Liver (tissue), 8 donors: ENCODE measurements at regions not wholly inside any gene's neighbourhood (a gene's known extent, or its start where the extent isn't known, plus 50 kb on each side); places are given as distances from the start of the nearest gene placed in this dataset.

Experiments
- DNase-seq: peaks from one replicate; pipeline ENCODE4 v3.0.0-alpha.2; 2017; ENCODE audit warnings: low spot score
- H3K27ac ChIP-seq, 2 donors: one replicate each; pipeline ENCODE4 v1.7.0; 2013; ENCODE audit warnings: inconsistent platforms in 2 of 2, low read length in 2 of 2, control low read depth in 1 of 2, low read depth in 1 of 2, mild to moderate bottlenecking in 1 of 2
- H3K27me3 ChIP-seq, 4 donors: one replicate each; pipeline versions ENCODE4 v1.6.1 to v1.7.0; 2013; ENCODE audit warnings: low read length in 3 of 4, inconsistent platforms in 1 of 4, mild to moderate bottlenecking in 1 of 4, moderate library complexity in 1 of 4; ENCODE audit not compliant: control insufficient read depth in 4 of 4, insufficient read depth in 4 of 4
- H3K36me3 ChIP-seq, 4 donors: one replicate each; pipeline versions ENCODE4 v1.6.1 to v1.7.0; 2013; ENCODE audit warnings: low read length in 3 of 4, mild to moderate bottlenecking in 3 of 4, low read depth in 1 of 4, moderate library complexity in 1 of 4; ENCODE audit not compliant: control insufficient read depth in 4 of 4, insufficient read depth in 3 of 4
- H3K4me1 ChIP-seq, 4 donors: one replicate each; pipeline versions ENCODE4 v1.6.1 to v1.7.0; 2013; ENCODE audit warnings: low read length in 3 of 4, mild to moderate bottlenecking in 3 of 4, moderate library complexity in 1 of 4; ENCODE audit not compliant: control insufficient read depth in 4 of 4, insufficient read depth in 4 of 4
- H3K4me3 ChIP-seq, 3 donors: one replicate each; pipeline versions ENCODE4 v1.6.1 to v1.7.0; 2013; ENCODE audit warnings: low read length in 3 of 3, control low read depth in 1 of 3, low read depth in 1 of 3, mild to moderate bottlenecking in 1 of 3
- H3K9ac ChIP-seq, 2 donors: one replicate each; pipeline ENCODE4 v1.7.0; 2013; ENCODE audit warnings: low read length in 2 of 2, mild to moderate bottlenecking in 2 of 2, moderate library complexity in 2 of 2, control low read depth in 1 of 2, low read depth in 1 of 2
- H3K9me3 ChIP-seq, 4 donors: one replicate each; pipeline versions ENCODE4 v1.6.1 to v1.7.0; 2013; ENCODE audit warnings: low read length in 3 of 4; ENCODE audit not compliant: control insufficient read depth in 4 of 4
- ATF3 ChIP-seq: IDR thresholded peaks from 2 replicates; pipeline ENCODE4 v1.6.1; 2016; ENCODE audit warnings: antibody characterized with exemption
- CTCF ChIP-seq: fragments of 150-350 bp; IDR thresholded peaks from 2 replicates; pipeline ENCODE4 v1.5.1; 2017; ENCODE audit warnings: improper control_type of control experiment, low read depth, low read length; ENCODE audit not compliant: missing input control
- EGR1 ChIP-seq, 2 donors: IDR thresholded peaks; 2 replicates each; pipeline ENCODE4 v1.6.1; 2016 to 2018; ENCODE audit warnings: antibody characterized with exemption in 2 of 2, low read depth in 2 of 2
- FOXA1 ChIP-seq: IDR thresholded peaks from 2 replicates; pipeline ENCODE4 v1.6.1; 2016; ENCODE audit warnings: antibody characterized with exemption
- FOXA2 ChIP-seq: IDR thresholded peaks from 2 replicates; pipeline ENCODE4 v1.6.1; 2016; ENCODE audit warnings: antibody characterized with exemption
- GABPA ChIP-seq, 2 donors: IDR thresholded peaks in 1 of 2; conservative IDR thresholded peaks in 1 of 2; 2 replicates each; pipeline ENCODE4 v1.6.1; 2016; ENCODE audit warnings: antibody characterized with exemption in 2 of 2, mild to moderate bottlenecking in 1 of 2, moderate library complexity in 1 of 2
- HNF4A ChIP-seq, 2 donors: conservative IDR thresholded peaks; 2 replicates each; pipeline ENCODE4 v1.6.1; 2016; ENCODE audit warnings: antibody characterized with exemption in 2 of 2, mild to moderate bottlenecking in 2 of 2
- HNF4G ChIP-seq: IDR thresholded peaks from 2 replicates; pipeline ENCODE4 v1.6.1; 2016; ENCODE audit warnings: antibody characterized with exemption
- JUND ChIP-seq, 2 donors: IDR thresholded peaks; 2 replicates each; pipeline ENCODE4 v1.6.1; 2016; ENCODE audit warnings: antibody characterized with exemption in 2 of 2
- MAX ChIP-seq: IDR thresholded peaks from 2 replicates; pipeline ENCODE4 v1.6.1; 2016; ENCODE audit warnings: antibody characterized with exemption
- NR2F2 ChIP-seq: IDR thresholded peaks from 2 replicates; pipeline ENCODE4 v1.6.1; 2016; ENCODE audit warnings: antibody characterized with exemption
- RAD21 ChIP-seq, 2 donors: IDR thresholded peaks; 2 replicates each; pipeline ENCODE4 v1.6.1; 2016; ENCODE audit warnings: antibody characterized with exemption in 2 of 2, mild to moderate bottlenecking in 2 of 2
- REST ChIP-seq: IDR thresholded peaks from 2 replicates; pipeline ENCODE4 v1.6.1; 2016; ENCODE audit warnings: antibody characterized with exemption, mild to moderate bottlenecking
- RXRA ChIP-seq, 2 donors: IDR thresholded peaks; 2 replicates each; pipeline ENCODE4 v1.6.1; 2017 to 2018; ENCODE audit warnings: antibody characterized with exemption in 2 of 2, mild to moderate bottlenecking in 1 of 2
- SP1 ChIP-seq: IDR thresholded peaks from 2 replicates; pipeline ENCODE4 v1.6.1; 2018; ENCODE audit warnings: antibody characterized with exemption, mild to moderate bottlenecking
- TAF1 ChIP-seq: conservative IDR thresholded peaks from 2 replicates; pipeline ENCODE4 v1.6.1; 2016; ENCODE audit warnings: antibody characterized with exemption, mild to moderate bottlenecking
- YY1 ChIP-seq: IDR thresholded peaks from 2 replicates; pipeline ENCODE4 v1.6.1; 2016; ENCODE audit warnings: antibody characterized with exemption, mild to moderate bottlenecking
- ZBTB33 ChIP-seq: IDR thresholded peaks from 2 replicates; pipeline ENCODE4 v1.6.1; 2016; ENCODE audit warnings: antibody characterized with exemption
- WGBS: extraction: QIAGEN DNeasy Blood & Tissue Kit; methylation state at CpG from one replicate; pipeline ENCODE4 v1.1.7; 2013; 5-methylcytosine and 5-hydroxymethylcytosine counted together
- donor health status: healthy.
- donor health status: healthy.
- donor health status: healthy.
- donor health status: healthy.
- donor health status: healthy.

- 76% methylated on average over 5 of the region's 5 CpGs for WGBS
- TF ChIP-seq NR2F2, result no peak
- no peak for TF ChIP-seq RAD21 (IDR thresholded peaks at IDR 0.05)
- no peak for TF ChIP-seq HNF4A (conservative IDR thresholded peaks at IDR 0.05)
- no peak for TF ChIP-seq FOXA2
- no peak for TF ChIP-seq GABPA (IDR thresholded peaks at IDR 0.05 in 1 of 2, conservative IDR thresholded peaks at IDR 0.05 in 1 of 2)
- no peak for TF ChIP-seq CTCF
- TF ChIP-seq SP1, result no peak
- no peak for TF ChIP-seq TAF1
- TF ChIP-seq ZBTB33, result no peak
- TF ChIP-seq ATF3, result no peak
- no peak for TF ChIP-seq YY1
- TF ChIP-seq RXRA (IDR thresholded peaks at IDR 0.05), result no peak
- TF ChIP-seq HNF4G, result no peak
- no peak for TF ChIP-seq FOXA1
- TF ChIP-seq REST, result no peak
- TF ChIP-seq MAX, result no peak
- no peak for TF ChIP-seq EGR1 (IDR thresholded peaks at IDR 0.05; ENCODE audit: low read depth in 2 of 2)
- no peak for TF ChIP-seq JUND (IDR thresholded peaks at IDR 0.05)
- Histone ChIP-seq H3K9ac (no peak overlapping the region), H3K27ac (no peak overlapping the region), H3K27me3 (no peaks in the 10 kb centered on the region), H3K4me1 (no peaks in the 10 kb centered on the region), H3K9me3 (no peaks in the 10 kb centered on the region), H3K4me3 (no peak overlapping the region), H3K36me3 (no peaks in the 10 kb centered on the region)
- DNase-seq, result no peak
These were observed 278.6 kb upstream of the EDNRB start for GRCh38 chr13:78197231-78197630.
